ENCODE measurements at regions not wholly inside any gene's neighbourhood (a gene's known extent, or its start where the extent isn't known, plus 50 kb on each side); places are given as distances from the start of the nearest gene placed in this dataset.
"Not testable (repeated sequence)": the region's sequence is repeated elsewhere in the genome, so short reads cannot be mapped to it uniquely, and the experiment has no call there.

- DNase-seq (no peak), ATAC-seq (no peak)
- ChIA-PET CTCF (no interaction called here), POLR2A (no interaction called here)
- Mint-ChIP-seq H3K9me3 (no peaks in the 10 kb centered on the region), H3K4me3 (no peak overlapping the region), H3K4me1 (peaks cover 0 to 9% (median 4%) of the 10 kb centered on the region in 7 donors), H3K27me3 (peaks cover 0 to 7% (median 0%) of the 10 kb centered on the region in 5 donors), H3K27ac (no peak overlapping the region), H3K36me3 (peaks cover 0 to 1% (median 0%) of the 10 kb centered on the region in 5 donors)
- Histone ChIP-seq H3K4me1 (ENCODE audit: control insufficient read depth in 2 of 2, insufficient read depth in 2 of 2, low read length in 2 of 2) (no peaks in the 10 kb centered on the region), H3K27me3 (ENCODE audit: control insufficient read depth in 2 of 2, insufficient read depth in 2 of 2, low read length in 2 of 2) (no peaks in the 10 kb centered on the region), H3K9me3 (ENCODE audit: control insufficient read depth in 2 of 3, low read length in 3 of 3) (no peaks in the 10 kb centered on the region), H3K27ac (ENCODE audit: low read depth, low read length) (no peak overlapping the region), H3K4me3 (ENCODE audit: low read length) (no peak overlapping the region), H3K36me3 (ENCODE audit: control insufficient read depth in 2 of 3, insufficient read depth in 3 of 3, low read length in 3 of 3) (no peaks in the 10 kb centered on the region)
- intact Hi-C loops (cut with micrococcal nuclease), result no loop called here
Measured at GRCh38 chr9:105006514-105006913, 78.6 kb upstream of the ABCA1 start.

DNA sequence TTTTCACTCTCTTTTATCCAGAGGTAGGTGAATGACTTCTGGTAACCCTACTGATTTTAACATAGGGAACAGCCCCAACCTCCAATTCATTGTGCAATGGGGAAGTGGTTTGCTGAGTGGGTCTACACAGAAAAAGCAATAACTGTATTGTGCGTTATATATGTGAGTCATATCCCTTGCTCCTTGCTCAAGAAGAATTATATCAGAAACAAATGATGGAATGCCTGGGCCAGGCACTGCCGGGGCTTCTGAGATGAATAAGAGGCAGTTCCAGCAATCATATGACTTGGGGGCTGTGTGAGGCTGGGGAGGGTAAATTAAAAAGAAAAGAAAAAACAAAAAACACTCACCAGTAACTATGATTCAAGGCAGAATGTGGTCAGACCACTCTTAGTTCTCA is 79.2 kb upstream of the ABCA1 start:
- Histone ChIP-seq H3K36me3 (ENCODE audit: control insufficient read depth in 2 of 3, insufficient read depth in 3 of 3, low read length in 3 of 3) (no peaks in the 10 kb centered on the region), H3K4me3 (ENCODE audit: low read length) (no peak overlapping the region), H3K27ac (ENCODE audit: low read depth, low read length) (no peak overlapping the region), H3K4me1 (ENCODE audit: control insufficient read depth in 2 of 2, insufficient read depth in 2 of 2, low read length in 2 of 2) (no peaks in the 10 kb centered on the region), H3K9me3 (ENCODE audit: control insufficient read depth in 2 of 3, low read length in 3 of 3) (no peaks in the 10 kb centered on the region), H3K27me3 (ENCODE audit: control insufficient read depth in 2 of 2, insufficient read depth in 2 of 2, low read length in 2 of 2) (no peaks in the 10 kb centered on the region)
- CTCF ChIA-PET, result no interaction called here
- Mint-ChIP-seq H3K4me1 (peaks cover 0 to 9% (median 4%) of the 10 kb centered on the region in 7 donors), H3K27ac (no peak overlapping the region), H3K27me3 (peaks cover 0 to 9% (median 0%) of the 10 kb centered on the region in 5 donors), H3K4me3 (no peak overlapping the region), H3K36me3 (peaks cover 0 to 1% (median 0%) of the 10 kb centered on the region in 5 donors), H3K9me3 (peaks cover 0 to 2% (median 0%) of the 10 kb centered on the region in 11 donors)
- ATAC-seq, result peak; percentile 87
- no peak for DNase-seq
- intact Hi-C loops (cut with micrococcal nuclease), result no loop called here
- POLR2A ChIA-PET, result no interaction called here

DNA sequence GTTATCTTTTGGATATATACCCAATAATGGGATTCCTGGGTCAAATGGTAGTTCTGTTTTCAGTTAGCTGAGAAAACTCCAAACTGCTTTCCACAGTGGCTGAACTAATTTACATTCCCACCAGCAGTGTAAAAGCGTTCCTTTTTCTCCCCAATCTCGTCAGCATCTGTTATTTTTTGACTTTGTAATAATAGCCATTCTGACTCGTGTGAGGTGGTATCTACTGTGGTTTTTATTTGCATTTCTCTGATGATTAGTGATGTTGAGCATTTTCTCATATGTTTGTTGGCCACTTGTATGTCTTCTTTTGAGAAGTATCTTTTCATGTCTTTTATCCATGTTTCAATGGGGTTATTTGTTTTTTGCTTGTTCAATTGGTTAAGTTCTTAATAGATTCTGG is 82.1 kb upstream of the ABCA1 start:
- H3K9me3 ChIP-seq (ENCODE audit: control insufficient read depth in 2 of 3, low read length in 3 of 3); H3K4me1 Mint-ChIP-seq; H3K27me3 ChIP-seq (ENCODE audit: control insufficient read depth in 2 of 2, insufficient read depth in 2 of 2, low read length in 2 of 2); ATAC-seq; H3K4me3 Mint-ChIP-seq; H3K27ac Mint-ChIP-seq; intact Hi-C loops (cut with micrococcal nuclease); H3K4me3 ChIP-seq (ENCODE audit: low read length); H3K36me3 Mint-ChIP-seq; POLR2A ChIA-PET; CTCF ChIA-PET; H3K9me3 Mint-ChIP-seq; H3K36me3 ChIP-seq (ENCODE audit: control insufficient read depth in 2 of 3, insufficient read depth in 3 of 3, low read length in 3 of 3); H3K4me1 ChIP-seq (ENCODE audit: control insufficient read depth in 2 of 2, insufficient read depth in 2 of 2, low read length in 2 of 2); DNase-seq; H3K27ac ChIP-seq (ENCODE audit: low read depth, low read length): not testable (repeated sequence)
- peaks cover 0 to 21% (median 2%) of the 10 kb centered on the region in 5 donors for H3K27me3 Mint-ChIP-seq

- Histone ChIP-seq H3K27me3 (ENCODE audit: control insufficient read depth in 2 of 2, insufficient read depth in 2 of 2, low read length in 2 of 2) (no peaks in the 10 kb centered on the region), H3K4me3 (ENCODE audit: low read length) (no peak overlapping the region), H3K4me1 (ENCODE audit: control insufficient read depth in 2 of 2, insufficient read depth in 2 of 2, low read length in 2 of 2) (no peaks in the 10 kb centered on the region), H3K9me3 (ENCODE audit: control insufficient read depth in 2 of 3, low read length in 3 of 3) (no peaks in the 10 kb centered on the region), H3K27ac (ENCODE audit: low read depth, low read length) (no peak overlapping the region), H3K36me3 (ENCODE audit: control insufficient read depth in 2 of 3, insufficient read depth in 3 of 3, low read length in 3 of 3) (no peaks in the 10 kb centered on the region)
- intact Hi-C loops (cut with micrococcal nuclease), result no loop called here
- ATAC-seq (no peak), DNase-seq (no peak)
- peaks cover 0 to 6% (median 0%) of the 10 kb centered on the region in 5 donors for H3K36me3 Mint-ChIP-seq
- ChIA-PET CTCF (no interaction called here), POLR2A (no interaction called here)
- peaks cover 0 to 13% (median 0%) of the 10 kb centered on the region in 7 donors for H3K4me1 Mint-ChIP-seq
- no peak overlapping the region for H3K4me3 Mint-ChIP-seq
- peaks cover 0 to 6% (median 0%) of the 10 kb centered on the region in 11 donors for H3K9me3 Mint-ChIP-seq
- H3K27ac Mint-ChIP-seq, result no peak overlapping the region
- peaks cover 0 to 9% (median 0%) of the 10 kb centered on the region in 5 donors for H3K27me3 Mint-ChIP-seq
Measured at GRCh38 chr9:105021917-105022316, 94.0 kb upstream of the ABCA1 start.

DNA sequence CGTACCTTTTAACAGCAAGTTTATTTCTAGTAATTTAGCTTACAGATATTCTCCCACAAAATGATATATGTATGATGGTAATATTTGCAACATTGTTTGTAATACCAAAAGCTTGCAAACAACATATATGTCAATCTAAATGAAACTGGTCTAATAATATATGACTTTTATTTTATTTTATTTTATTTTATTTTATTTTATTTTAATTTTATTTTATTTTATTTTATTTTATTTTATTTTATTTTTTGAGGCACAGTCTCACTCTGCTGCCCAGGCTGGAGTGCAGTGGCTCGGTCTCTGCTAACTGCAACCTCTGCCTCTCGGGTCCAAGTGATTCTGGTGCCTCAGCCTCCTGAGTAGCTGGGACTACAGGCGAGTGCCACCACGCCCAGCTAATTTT is 94.6 kb upstream of the ABCA1 start:
- H3K9me3 ChIP-seq (ENCODE audit: control insufficient read depth in 2 of 3, low read length in 3 of 3); H3K27me3 ChIP-seq (ENCODE audit: control insufficient read depth in 2 of 2, insufficient read depth in 2 of 2, low read length in 2 of 2); H3K27ac ChIP-seq (ENCODE audit: low read depth, low read length); DNase-seq; ATAC-seq; H3K36me3 Mint-ChIP-seq; H3K27ac Mint-ChIP-seq; H3K36me3 ChIP-seq (ENCODE audit: control insufficient read depth in 2 of 3, insufficient read depth in 3 of 3, low read length in 3 of 3); POLR2A ChIA-PET; H3K4me1 ChIP-seq (ENCODE audit: control insufficient read depth in 2 of 2, insufficient read depth in 2 of 2, low read length in 2 of 2); H3K4me3 ChIP-seq (ENCODE audit: low read length); H3K4me3 Mint-ChIP-seq; H3K9me3 Mint-ChIP-seq; intact Hi-C loops (cut with micrococcal nuclease); CTCF ChIA-PET: not testable (repeated sequence)
- Mint-ChIP-seq H3K27me3 (peaks cover 0 to 12% (median 0%) of the 10 kb centered on the region in 5 donors), H3K4me1 (peaks cover 0 to 13% (median 0%) of the 10 kb centered on the region in 7 donors)

GRCh38 chr9:105023788-105024187 is 95.8 kb upstream of the ABCA1 start:
- H3K4me3 ChIP-seq (ENCODE audit: low read length), result no peak overlapping the region
- Mint-ChIP-seq H3K9me3 (no peaks in the 10 kb centered on the region), H3K27ac (no peak overlapping the region), H3K36me3 (no peaks in the 10 kb centered on the region), H3K4me3 (no peak overlapping the region), H3K27me3 (peaks cover 0 to 12% (median 0%) of the 10 kb centered on the region in 5 donors), H3K4me1 (peaks cover 0 to 8% (median 0%) of the 10 kb centered on the region in 7 donors)
- ChIA-PET POLR2A (no interaction called here), CTCF (interaction anchor here (1.1 kb wide), 1 partner anchor 145 kb away, joined by 3 read pairs; no protein-coding TSS in a partner anchor)
- DNase-seq (no peak), ATAC-seq (no peak)
- no peaks in the 10 kb centered on the region for H3K27me3 ChIP-seq (ENCODE audit: control insufficient read depth in 2 of 2, insufficient read depth in 2 of 2, low read length in 2 of 2)
- no peaks in the 10 kb centered on the region for H3K4me1 ChIP-seq (ENCODE audit: control insufficient read depth in 2 of 2, insufficient read depth in 2 of 2, low read length in 2 of 2)
- H3K27ac ChIP-seq (ENCODE audit: low read depth, low read length), result no peak overlapping the region
- H3K9me3 ChIP-seq (ENCODE audit: control insufficient read depth in 2 of 3, low read length in 3 of 3), result no peaks in the 10 kb centered on the region
- intact Hi-C loops (cut with micrococcal nuclease), result no loop called here
- H3K36me3 ChIP-seq (ENCODE audit: control insufficient read depth in 2 of 3, insufficient read depth in 3 of 3, low read length in 3 of 3), result no peaks in the 10 kb centered on the region

DNA sequence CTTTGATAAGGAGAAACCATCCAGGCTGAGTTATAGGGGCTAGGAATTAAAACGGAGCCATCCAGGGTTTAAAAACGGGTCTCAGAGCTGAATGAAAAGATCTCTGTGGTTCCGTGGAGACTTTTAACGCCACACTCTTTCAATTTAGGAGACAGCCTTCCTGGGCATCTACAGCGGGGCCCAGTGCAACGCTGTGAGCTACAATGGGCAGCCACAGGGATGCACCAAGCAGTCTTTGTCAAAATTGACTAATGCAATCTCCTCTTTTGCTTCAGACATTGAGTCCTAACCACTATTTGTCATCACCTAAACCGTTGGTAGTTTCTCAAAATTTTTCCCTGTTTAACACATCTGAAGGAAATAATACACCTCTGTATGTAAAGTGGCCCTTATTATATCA is 96.6 kb upstream of the ABCA1 start:
- H3K27ac Mint-ChIP-seq, result no peak overlapping the region
- ChIA-PET POLR2A (no interaction called here), CTCF (interaction anchor here (1.1 kb wide), 1 partner anchor 144 kb away, joined by 3 read pairs; no protein-coding TSS in a partner anchor)
- no peaks in the 10 kb centered on the region for H3K36me3 ChIP-seq (ENCODE audit: control insufficient read depth in 2 of 3, insufficient read depth in 3 of 3, low read length in 3 of 3)
- peaks cover 0 to 8% (median 0%) of the 10 kb centered on the region in 7 donors for H3K4me1 Mint-ChIP-seq
- intact Hi-C loops (cut with micrococcal nuclease), result no loop called here
- no peak overlapping the region for H3K4me3 Mint-ChIP-seq
- no peaks in the 10 kb centered on the region for H3K9me3 Mint-ChIP-seq
- ATAC-seq, result no peak
- DNase-seq, result no peak
- no peaks in the 10 kb centered on the region for H3K27me3 ChIP-seq (ENCODE audit: control insufficient read depth in 2 of 2, insufficient read depth in 2 of 2, low read length in 2 of 2)
- H3K9me3 ChIP-seq (ENCODE audit: control insufficient read depth in 2 of 3, low read length in 3 of 3), result no peaks in the 10 kb centered on the region
- H3K4me1 ChIP-seq (ENCODE audit: control insufficient read depth in 2 of 2, insufficient read depth in 2 of 2, low read length in 2 of 2), result no peaks in the 10 kb centered on the region
- H3K4me3 ChIP-seq (ENCODE audit: low read length), result no peak overlapping the region
- H3K27ac ChIP-seq (ENCODE audit: low read depth, low read length), result no peak overlapping the region
- H3K36me3 Mint-ChIP-seq, result no peaks in the 10 kb centered on the region
- peaks cover 0 to 12% (median 0%) of the 10 kb centered on the region in 5 donors for H3K27me3 Mint-ChIP-seq

Data from naive thymus-derived CD4-positive, alpha-beta T cell (primary cell).